ENCODE measurements at regions not wholly inside any gene's neighbourhood (a gene's known extent, or its start where the extent isn't known, plus 50 kb on each side); places are given as distances from the start of the nearest gene placed in this dataset.

- TF ChIP-seq CTCF (IDR thresholded peaks at IDR 0.05) (no peak), POLR2A (IDR thresholded peaks at IDR 0.05) (no peak)
- no peaks in the 10 kb centered on the region for H3K36me3 ChIP-seq (ENCODE audit: low read depth, missing control alignments)
- no peaks in the 10 kb centered on the region for H3K9me3 ChIP-seq
- DNase-seq = no peak
- no peaks in the 10 kb centered on the region for H3K27me3 ChIP-seq
- H3K4me1 ChIP-seq = no peaks in the 10 kb centered on the region
- no peak overlapping the region for H3K27ac ChIP-seq
- intact Hi-C loops (cut with DNase I; ENCODE audit: low total_unique reads) = no loop called here
- H3K4me3 ChIP-seq = no peak overlapping the region
These were observed 54.1 kb upstream of the LRRC7 start for GRCh38 chr1:69513601-69514000.
